ENCODE measurements at regions not wholly inside any gene's neighbourhood (a gene's known extent, or its start where the extent isn't known, plus 50 kb on each side); places are given as distances from the start of the nearest gene placed in this dataset.

DNA sequence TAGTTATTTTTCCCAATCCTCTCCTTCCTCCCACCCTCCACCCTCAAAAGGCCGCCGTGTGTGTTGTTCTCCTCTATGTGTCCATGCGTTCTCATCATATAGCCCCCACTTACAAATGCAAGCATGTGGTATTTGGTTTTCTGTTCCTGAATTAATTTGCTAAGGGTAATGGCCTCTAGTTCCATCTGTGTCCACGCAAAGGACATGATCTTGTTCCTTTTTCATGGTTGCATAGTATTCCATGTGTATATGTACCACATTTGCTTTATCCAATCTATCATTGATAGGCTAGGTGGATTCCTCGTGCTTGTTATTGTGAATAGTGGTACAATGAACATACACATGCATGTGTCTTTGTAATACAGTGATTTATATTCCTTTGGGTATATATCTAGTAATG lies 1193.7 kb downstream of the RPA4 start:
- TF ChIP-seq, protein P1, sequence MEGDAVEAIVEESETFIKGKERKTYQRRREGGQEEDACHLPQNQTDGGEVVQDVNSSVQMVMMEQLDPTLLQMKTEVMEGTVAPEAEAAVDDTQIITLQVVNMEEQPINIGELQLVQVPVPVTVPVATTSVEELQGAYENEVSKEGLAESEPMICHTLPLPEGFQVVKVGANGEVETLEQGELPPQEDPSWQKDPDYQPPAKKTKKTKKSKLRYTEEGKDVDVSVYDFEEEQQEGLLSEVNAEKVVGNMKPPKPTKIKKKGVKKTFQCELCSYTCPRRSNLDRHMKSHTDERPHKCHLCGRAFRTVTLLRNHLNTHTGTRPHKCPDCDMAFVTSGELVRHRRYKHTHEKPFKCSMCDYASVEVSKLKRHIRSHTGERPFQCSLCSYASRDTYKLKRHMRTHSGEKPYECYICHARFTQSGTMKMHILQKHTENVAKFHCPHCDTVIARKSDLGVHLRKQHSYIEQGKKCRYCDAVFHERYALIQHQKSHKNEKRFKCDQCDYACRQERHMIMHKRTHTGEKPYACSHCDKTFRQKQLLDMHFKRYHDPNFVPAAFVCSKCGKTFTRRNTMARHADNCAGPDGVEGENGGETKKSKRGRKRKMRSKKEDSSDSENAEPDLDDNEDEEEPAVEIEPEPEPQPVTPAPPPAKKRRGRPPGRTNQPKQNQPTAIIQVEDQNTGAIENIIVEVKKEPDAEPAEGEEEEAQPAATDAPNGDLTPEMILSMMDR (conservative IDR thresholded peaks at IDR 0.05 in 1 of 2, IDR thresholded peaks at IDR 0.05 in 1 of 2; ENCODE audit: low read depth in 1 of 2, low read length in 2 of 2) = no peak
- no peak for TF ChIP-seq EZH2 (IDR thresholded peaks at IDR 0.05; ENCODE audit: low read length, missing control alignments)
